AG08395 (cell line): ENCODE measurements at regions not wholly inside any gene's neighbourhood (a gene's known extent, or its start where the extent isn't known, plus 50 kb on each side); places are given as distances from the start of the nearest gene placed in this dataset.
"Not testable (repeated sequence)": the region's sequence is repeated elsewhere in the genome, so short reads cannot be mapped to it uniquely, and the experiment has no call there.

Experiments
- DNase-seq: peaks from one replicate; pipeline ENCODE4 v3.0.0; 2012; ENCODE audit warnings: mixed read lengths, low spot score

GRCh38 chr17:21517538-21518293, 141.6 kb downstream of the KCNJ12 start:
- DNase-seq: no peak

DNA sequence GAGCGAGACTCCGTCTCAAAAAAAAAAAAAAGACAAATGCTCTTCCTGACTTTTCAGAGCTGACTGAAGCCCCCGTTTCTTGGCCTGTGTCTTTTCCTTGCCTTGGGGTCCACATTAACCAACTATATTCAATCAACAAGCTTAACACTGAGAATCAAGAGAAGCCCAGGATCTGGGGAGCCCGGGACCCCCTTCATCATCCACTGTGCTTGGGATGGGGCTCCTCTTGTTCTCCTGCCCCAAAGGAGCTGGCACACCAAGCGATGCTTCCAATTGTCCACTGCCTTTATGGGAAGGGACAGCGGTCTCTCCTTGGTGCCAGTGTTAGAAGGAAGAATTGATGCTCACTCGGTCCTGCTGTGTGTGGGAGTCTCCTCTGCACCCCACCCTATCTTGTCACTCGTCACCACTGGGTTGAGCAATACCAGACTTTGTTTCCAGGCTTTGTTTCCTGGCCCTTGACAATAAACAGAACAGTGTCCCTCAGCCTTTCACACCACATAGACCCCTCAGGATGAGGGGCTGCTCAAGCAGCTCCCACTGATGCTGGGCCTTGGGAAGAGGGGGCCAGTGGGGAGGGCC, 146.7 kb downstream of the KCNJ12 start:
- DNase-seq: no peak

DNA sequence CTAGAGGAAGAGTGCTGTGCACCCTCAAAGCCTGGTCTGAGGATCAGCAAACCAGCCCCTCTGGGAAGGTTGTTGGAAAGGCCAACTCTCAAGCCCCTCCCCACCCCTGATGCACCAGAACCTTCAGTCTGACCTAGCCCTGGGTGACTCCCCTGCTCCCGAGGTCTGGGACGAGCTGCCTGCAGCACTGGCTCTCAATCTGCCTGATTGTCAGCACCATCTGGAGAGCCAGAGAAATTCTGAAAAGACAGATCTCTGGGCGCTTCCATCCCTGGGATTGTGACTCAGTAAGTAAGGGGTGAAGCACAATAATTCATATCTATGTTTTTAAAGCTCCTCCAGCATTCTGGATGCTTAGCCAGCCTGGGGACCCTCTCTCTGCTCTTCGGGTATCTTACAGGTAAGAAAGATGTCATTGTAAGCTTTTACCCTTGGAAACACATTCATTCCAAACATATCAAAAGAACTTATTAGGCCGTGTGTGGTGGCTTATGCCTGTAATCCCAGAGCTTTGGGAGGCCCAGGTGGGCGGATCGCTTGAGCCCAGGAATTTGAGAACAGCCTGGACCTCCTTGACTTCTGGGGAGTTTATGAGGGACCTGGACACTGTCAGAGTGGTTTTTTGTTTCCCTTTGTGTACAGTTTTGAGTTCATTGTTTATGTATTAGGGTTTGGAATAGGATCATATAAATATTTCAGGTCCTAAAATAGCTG, 147.5 kb downstream of the KCNJ12 start:
- no peak for DNase-seq

GRCh38 chr17:21524211-21524591, 148.0 kb downstream of the KCNJ12 start:
- no peak for DNase-seq

- DNase-seq: no peak
These were observed 149.4 kb downstream of the KCNJ12 start for GRCh38 chr17:21525464-21526130.

- no peak for DNase-seq
These were observed 152.0 kb downstream of the KCNJ12 start for GRCh38 chr17:21528031-21528695.

GRCh38 chr17:21530311-21530710, 154.2 kb downstream of the KCNJ12 start:
- no peak for DNase-seq

DNA sequence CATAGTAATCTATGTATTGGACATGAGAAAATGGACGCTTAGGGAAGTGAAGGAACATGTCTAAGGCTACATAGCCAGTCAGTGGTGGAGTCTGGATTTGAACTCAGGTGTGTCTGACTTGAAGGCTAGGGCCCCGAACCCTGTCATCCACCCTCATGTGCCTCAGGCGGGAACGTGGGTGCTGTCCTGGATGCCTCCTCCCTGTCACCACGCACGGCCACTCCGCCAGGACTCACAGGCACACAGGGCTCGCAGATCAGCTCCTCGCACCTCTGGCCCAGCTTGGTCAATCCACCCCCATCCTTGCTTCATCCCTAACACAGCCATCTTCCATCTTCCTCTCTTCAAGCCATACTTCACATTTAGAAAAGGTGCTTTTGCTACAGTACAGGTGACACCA, 154.7 kb downstream of the KCNJ12 start:
- no peak for DNase-seq

DNA sequence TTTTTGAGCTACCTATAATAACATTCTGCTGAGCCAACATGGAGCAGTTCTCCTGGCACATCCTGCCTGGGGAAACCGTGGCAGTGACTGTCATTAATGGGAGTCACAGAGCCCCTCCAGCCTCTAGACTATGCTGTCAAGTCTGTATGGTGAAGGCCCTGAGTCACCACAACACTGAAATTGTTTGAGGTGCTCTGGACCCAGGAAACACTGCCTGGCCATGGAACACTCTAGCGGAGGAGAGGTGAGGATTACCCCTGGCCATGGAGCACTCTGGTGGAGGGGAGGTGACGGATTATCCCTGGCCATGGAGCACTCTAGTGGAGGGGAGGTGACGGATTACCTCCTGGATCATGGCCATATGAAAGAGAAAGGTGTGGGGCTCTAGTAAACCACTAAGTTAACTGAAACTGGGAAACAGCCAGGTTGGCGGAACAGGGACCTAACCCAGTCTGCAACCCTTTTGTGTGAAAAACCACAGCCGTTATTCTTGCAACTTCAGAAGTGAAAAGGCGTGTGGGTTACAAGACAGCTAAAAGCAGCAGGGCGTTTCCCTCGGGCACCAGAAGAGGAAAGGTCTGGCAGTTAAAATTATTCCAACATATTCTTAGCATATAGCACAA, 156.7 kb downstream of the KCNJ12 start:
- DNase-seq: no peak

DNA sequence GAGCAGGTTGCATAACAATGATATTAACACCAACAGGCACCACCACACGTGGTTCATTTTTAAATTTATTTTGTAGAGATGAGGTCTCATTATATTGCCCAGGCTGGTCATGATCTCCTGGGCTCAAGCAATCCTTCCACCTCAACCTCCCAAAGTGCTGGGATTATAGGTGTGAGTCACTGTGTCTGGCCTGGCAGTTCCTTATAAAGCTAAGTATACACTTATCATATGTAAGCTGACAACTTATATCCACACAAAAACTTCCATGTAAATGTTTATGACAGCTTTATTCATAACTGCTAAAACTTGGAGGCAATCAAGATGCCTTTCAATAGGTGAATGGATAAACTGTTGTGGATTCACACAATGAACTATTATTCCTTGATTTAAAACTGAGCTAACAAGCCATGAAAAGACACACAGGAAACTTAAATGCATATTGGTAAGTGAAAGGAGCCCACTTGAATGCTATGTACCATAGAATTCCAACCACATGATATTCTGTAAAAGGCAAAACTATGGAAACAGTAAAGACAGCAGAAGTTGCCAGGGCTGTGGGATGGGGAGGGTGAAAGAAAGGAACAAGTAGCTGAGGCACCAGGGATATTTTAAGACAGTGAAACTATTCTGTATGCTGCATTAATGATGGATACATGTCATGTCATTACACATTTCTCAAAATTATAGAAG, 156.5 kb upstream of the KCNJ18 start:
- DNase-seq: no peak

- DNase-seq: no peak
These were observed 155.0 kb upstream of the KCNJ18 start for GRCh38 chr17:21537302-21537701.

GRCh38 chr17:21538615-21539014, 153.7 kb upstream of the KCNJ18 start:
- no peak for DNase-seq

DNA sequence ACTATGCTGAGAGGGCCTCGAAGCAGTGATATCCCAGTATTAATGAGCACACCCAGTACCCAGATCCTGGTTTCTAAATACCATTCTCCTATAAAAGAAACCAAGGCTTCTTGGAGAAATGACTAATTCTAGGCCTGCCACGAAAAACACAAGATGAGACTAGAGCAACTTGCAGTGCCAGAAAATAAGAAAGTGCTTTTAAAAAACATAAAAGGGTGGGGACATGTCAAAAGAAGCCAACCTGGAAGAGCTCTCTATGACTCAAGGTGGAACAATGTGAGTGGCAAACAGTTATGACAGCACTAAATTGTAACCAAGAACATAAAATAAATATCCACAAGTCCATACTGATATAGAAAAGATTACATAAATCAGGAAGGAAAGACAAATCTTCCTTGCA, 153.2 kb upstream of the KCNJ18 start:
- DNase-seq: no peak

- DNase-seq: no peak
These were observed 151.8 kb upstream of the KCNJ18 start for GRCh38 chr17:21540502-21540901.

DNA sequence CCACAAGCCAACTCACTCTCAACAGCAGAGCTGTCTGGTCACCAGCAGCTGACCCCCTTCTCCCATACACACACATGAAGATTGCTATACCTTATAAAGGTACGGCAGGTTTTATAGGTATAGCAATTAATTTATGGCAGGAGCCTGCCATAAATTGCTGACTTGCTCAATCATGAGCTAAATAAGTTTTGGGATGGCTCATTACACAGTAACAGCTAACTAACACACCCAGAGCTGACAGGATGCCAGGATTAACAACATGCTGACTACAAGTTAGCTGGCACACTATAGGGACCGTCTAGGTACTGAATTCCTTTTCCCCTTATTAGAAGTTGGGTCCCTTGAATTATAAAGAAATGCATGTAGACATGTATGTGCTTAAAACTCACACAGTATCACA, 150.3 kb upstream of the KCNJ18 start:
- DNase-seq: no peak

DNA sequence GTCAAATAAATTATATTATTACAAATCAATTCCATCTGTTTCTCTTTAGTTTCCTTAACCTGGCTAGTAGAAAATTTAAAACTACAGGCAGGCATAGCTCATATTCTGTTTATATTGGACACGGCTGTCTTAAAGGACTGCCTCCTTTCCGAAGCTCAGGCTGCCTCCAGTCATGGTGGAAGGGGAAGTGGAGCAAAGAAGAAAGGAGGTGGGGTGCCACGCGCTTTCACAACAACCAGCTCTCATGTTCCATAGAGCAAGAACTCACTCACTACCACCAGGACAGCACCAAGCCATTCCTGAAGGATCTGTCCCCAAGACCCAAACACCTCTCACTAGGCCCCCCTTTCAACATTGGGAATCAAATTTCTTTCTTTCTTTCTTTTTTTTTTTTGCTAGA, 149.3 kb upstream of the KCNJ18 start:
- DNase-seq: no peak

DNA sequence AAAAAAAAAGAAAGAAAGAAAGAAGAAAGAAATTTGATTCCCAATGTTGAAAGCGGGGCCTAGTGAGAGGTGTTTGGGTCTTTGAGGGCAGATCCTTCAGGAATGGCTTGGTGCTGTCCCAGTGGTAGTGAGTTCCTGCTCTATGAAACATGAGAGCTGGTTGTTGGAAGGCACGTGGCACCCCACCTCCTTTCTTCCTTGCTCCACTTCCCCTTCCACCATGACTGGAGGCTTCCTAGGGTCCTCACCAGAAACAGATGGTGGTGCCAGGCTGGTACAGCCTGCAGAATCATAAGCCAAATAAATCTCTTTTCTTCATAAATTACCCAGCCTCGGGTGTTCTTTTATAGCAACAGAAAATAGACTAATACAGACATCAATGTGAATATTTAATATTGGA, 147.3 kb upstream of the KCNJ18 start:
- no peak for DNase-seq

DNA sequence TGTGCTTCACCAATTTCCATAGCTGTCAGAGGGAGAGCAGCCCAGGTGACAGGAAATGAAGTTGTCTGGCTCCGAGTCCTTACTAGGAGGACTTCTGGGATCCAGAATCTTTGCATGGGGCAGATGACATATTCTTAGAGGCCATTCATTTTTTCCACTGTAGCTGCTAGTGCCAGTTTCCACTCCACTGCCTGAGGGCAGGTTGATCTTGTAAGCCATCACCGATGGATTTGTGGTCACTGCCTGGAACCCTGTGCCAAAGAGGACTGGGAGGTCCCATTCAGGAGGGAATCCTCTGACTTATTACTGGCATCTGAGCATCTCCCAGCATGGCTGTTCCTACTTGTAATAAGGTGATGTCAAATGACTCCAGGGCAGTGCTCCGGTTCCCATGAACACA, 144.1 kb upstream of the KCNJ18 start:
- no peak for DNase-seq

- no peak for DNase-seq
These were observed 143.1 kb upstream of the KCNJ18 start for GRCh38 chr17:21549107-21549687.

DNA sequence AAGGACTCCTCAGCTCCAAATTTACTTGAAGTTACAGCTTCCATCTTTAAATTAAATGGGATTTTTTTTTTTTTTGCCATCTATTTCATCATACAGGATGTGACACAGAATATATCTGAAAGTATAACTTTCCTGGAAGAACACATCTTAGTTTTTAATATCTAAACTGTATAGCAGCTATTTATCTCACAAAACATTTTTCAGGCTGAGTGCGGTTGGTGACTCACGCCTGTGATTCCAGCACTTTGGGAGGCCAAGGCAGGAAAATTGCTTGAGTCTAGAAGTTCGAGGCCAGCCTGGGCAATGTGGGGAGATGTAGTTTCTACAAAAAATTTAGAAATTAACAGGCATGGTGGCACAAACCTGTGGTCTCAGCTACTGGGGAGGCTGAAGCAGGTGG, 142.3 kb upstream of the KCNJ18 start:
- not testable (repeated sequence) for DNase-seq
